ENCODE measurements at regions not wholly inside any gene's neighbourhood (a gene's known extent, or its start where the extent isn't known, plus 50 kb on each side); places are given as distances from the start of the nearest gene placed in this dataset.
"Not testable (repeated sequence)": the region's sequence is repeated elsewhere in the genome, so short reads cannot be mapped to it uniquely, and the experiment has no call there.

- CTCF ChIA-PET, result no interaction called here
- TF ChIP-seq ELF4 (IDR thresholded peaks at IDR 0.05), result no peak
- no peak for TF ChIP-seq FOXA1 (IDR thresholded peaks at IDR 0.05)
- TF ChIP-seq NFRKB (IDR thresholded peaks at IDR 0.05), result no peak
- no peak for TF ChIP-seq CTBP1 (IDR thresholded peaks at IDR 0.05; ENCODE audit: borderline replicate concordance)
- TF ChIP-seq LEF1 (IDR thresholded peaks at IDR 0.05; ENCODE audit: borderline replicate concordance), result no peak
- TF ChIP-seq PKNOX1 (IDR thresholded peaks at IDR 0.05), result no peak
- TF ChIP-seq FOXM1 (IDR thresholded peaks at IDR 0.05; ENCODE audit: borderline replicate concordance), result no peak
- TF ChIP-seq TARDBP (IDR thresholded peaks at IDR 0.05), result no peak
- no peak for TF ChIP-seq HDGF (IDR thresholded peaks at IDR 0.05; ENCODE audit: borderline replicate concordance)
- TF ChIP-seq ZNF384 (IDR thresholded peaks at IDR 0.05), result no peak
- POLR2A ChIA-PET, result no interaction called here
- no peak for DNase-seq (ENCODE audit: extremely low spot score)
Measured at GRCh38 chr9:135173066-135173465, 85.6 kb downstream of the OLFM1 start.

GRCh38 chr9:135174248-135174647, 86.8 kb downstream of the OLFM1 start:
- no peak for DNase-seq (ENCODE audit: extremely low spot score)
- ChIA-PET CTCF (interaction anchor here (0.5 kb wide), 1 partner anchor 425 kb away, joined by 4 read pairs; no protein-coding TSS in a partner anchor), POLR2A (no interaction called here)
- TF ChIP-seq ARNT (IDR thresholded peaks at IDR 0.05) (no peak), FOXK2 (IDR thresholded peaks at IDR 0.05) (no peak), ELF4 (IDR thresholded peaks at IDR 0.05) (no peak), SUZ12 (IDR thresholded peaks at IDR 0.05) (no peak), TARDBP (IDR thresholded peaks at IDR 0.05) (no peak)

- POLR2A ChIA-PET, result no interaction called here
- DNase-seq (ENCODE audit: extremely low spot score), result no peak
- CTCF ChIA-PET, result no interaction called here
- TF ChIP-seq BHLHE40 (IDR thresholded peaks at IDR 0.05; ENCODE audit: borderline replicate concordance), result no peak
- TF ChIP-seq NFRKB (IDR thresholded peaks at IDR 0.05), result no peak
- TF ChIP-seq FOXM1 (IDR thresholded peaks at IDR 0.05; ENCODE audit: borderline replicate concordance), result no peak
- no peak for TF ChIP-seq ELF4 (IDR thresholded peaks at IDR 0.05)
- TF ChIP-seq FOXK2 (IDR thresholded peaks at IDR 0.05), result no peak
- no peak for TF ChIP-seq ARNT (IDR thresholded peaks at IDR 0.05)
- no peak for TF ChIP-seq LEF1 (IDR thresholded peaks at IDR 0.05; ENCODE audit: borderline replicate concordance)
- no peak for TF ChIP-seq PKNOX1 (IDR thresholded peaks at IDR 0.05)
- no peak for TF ChIP-seq ZNF384 (IDR thresholded peaks at IDR 0.05)
- no peak for TF ChIP-seq CTBP1 (IDR thresholded peaks at IDR 0.05; ENCODE audit: borderline replicate concordance)
- no peak for TF ChIP-seq SP1 (IDR thresholded peaks at IDR 0.05)
- no peak for TF ChIP-seq TARDBP (IDR thresholded peaks at IDR 0.05)
- TF ChIP-seq HDGF (IDR thresholded peaks at IDR 0.05; ENCODE audit: borderline replicate concordance), result no peak
- TF ChIP-seq FOXA1 (IDR thresholded peaks at IDR 0.05), result no peak
Measured at GRCh38 chr9:135174981-135175380, 87.5 kb downstream of the OLFM1 start.

GRCh38 chr9:135176284-135176683, 88.8 kb downstream of the OLFM1 start:
- CTCF ChIA-PET, result no interaction called here
- TF ChIP-seq CTBP1 (IDR thresholded peaks at IDR 0.05; ENCODE audit: borderline replicate concordance) (no peak), TARDBP (IDR thresholded peaks at IDR 0.05) (no peak), SP1 (IDR thresholded peaks at IDR 0.05) (no peak), FOXK2 (IDR thresholded peaks at IDR 0.05) (no peak), LEF1 (IDR thresholded peaks at IDR 0.05; ENCODE audit: borderline replicate concordance) (no peak)
- no peak for DNase-seq (ENCODE audit: extremely low spot score)
- POLR2A ChIA-PET, result no interaction called here

GRCh38 chr9:135177562-135177961, 90.1 kb downstream of the OLFM1 start:
- CTCF ChIA-PET; POLR2A ChIA-PET; DNase-seq (ENCODE audit: extremely low spot score): not testable (repeated sequence)

DNA sequence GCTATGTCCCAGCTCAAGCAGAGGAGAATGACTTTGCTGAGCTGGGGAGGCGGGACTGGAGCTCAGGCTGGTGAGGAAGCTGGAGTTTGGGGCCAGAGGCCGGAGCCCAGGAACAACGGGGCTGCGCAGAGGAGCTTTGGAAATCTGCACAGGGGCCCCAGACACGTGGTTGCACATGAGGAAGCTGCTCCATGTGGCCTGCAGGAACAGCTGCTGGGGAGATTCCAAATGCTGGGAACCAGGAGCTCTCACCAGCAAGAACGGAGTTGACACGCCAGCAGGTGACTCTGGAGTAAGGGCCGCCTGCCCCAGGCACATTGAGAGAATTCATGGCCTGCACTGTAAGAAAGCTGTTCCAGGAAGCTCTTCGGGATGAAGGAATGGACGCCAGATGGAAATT, 91.0 kb downstream of the OLFM1 start:
- DNase-seq (ENCODE audit: extremely low spot score), result no peak
- ChIA-PET POLR2A (no interaction called here), CTCF (no interaction called here)
- TF ChIP-seq ARNT (IDR thresholded peaks at IDR 0.05), result no peak
- no peak for TF ChIP-seq L3MBTL2 (conservative IDR thresholded peaks at IDR 0.05)
- TF ChIP-seq FOXA1 (IDR thresholded peaks at IDR 0.05), result no peak
- TF ChIP-seq LEF1 (IDR thresholded peaks at IDR 0.05; ENCODE audit: borderline replicate concordance), result no peak
- no peak for TF ChIP-seq NFRKB (IDR thresholded peaks at IDR 0.05)
- no peak for TF ChIP-seq HDGF (IDR thresholded peaks at IDR 0.05; ENCODE audit: borderline replicate concordance)
- no peak for TF ChIP-seq CTBP1 (IDR thresholded peaks at IDR 0.05; ENCODE audit: borderline replicate concordance)

DNA sequence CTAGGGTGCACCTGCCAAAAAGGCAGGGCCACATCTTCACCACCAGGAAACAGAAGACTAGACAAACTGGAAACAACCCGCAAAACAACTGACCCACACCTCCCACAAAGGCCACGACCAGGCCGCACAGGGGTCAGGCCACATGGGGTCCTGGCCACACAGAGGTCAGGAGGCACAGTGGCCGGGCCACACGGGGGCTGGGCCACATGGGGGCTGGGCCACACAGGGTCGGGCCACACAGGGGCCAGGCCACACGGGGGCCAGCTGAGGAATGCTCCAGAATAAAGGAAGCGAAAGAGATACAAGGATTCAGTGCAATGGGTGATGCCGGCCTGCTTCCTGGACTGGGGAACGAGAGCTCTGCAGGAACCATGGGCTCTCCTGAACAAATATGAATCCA, 91.6 kb downstream of the OLFM1 start:
- POLR2A ChIA-PET, result no interaction called here
- no peak for DNase-seq (ENCODE audit: extremely low spot score)
- TF ChIP-seq FOXM1 (IDR thresholded peaks at IDR 0.05; ENCODE audit: borderline replicate concordance) (no peak), TARDBP (IDR thresholded peaks at IDR 0.05) (no peak), ZNF384 (IDR thresholded peaks at IDR 0.05) (no peak), ARNT (IDR thresholded peaks at IDR 0.05) (no peak), LEF1 (IDR thresholded peaks at IDR 0.05; ENCODE audit: borderline replicate concordance) (no peak), PKNOX1 (IDR thresholded peaks at IDR 0.05) (no peak), FOXA1 (IDR thresholded peaks at IDR 0.05) (no peak), HDGF (IDR thresholded peaks at IDR 0.05; ENCODE audit: borderline replicate concordance) (no peak), BHLHE40 (IDR thresholded peaks at IDR 0.05; ENCODE audit: borderline replicate concordance) (no peak), L3MBTL2 (conservative IDR thresholded peaks at IDR 0.05) (no peak), ELF4 (IDR thresholded peaks at IDR 0.05) (no peak), SUZ12 (IDR thresholded peaks at IDR 0.05) (no peak), NFRKB (IDR thresholded peaks at IDR 0.05) (no peak), SP1 (IDR thresholded peaks at IDR 0.05) (no peak), FOXK2 (IDR thresholded peaks at IDR 0.05) (no peak), CTBP1 (IDR thresholded peaks at IDR 0.05; ENCODE audit: borderline replicate concordance) (no peak)
- CTCF ChIA-PET, result no interaction called here

Data from HEK293T (cell line).